Trophoblast cell (in vitro differentiated cells and primary cell): ENCODE measurements at regions not wholly inside any gene's neighbourhood (a gene's known extent, or its start where the extent isn't known, plus 50 kb on each side); places are given as distances from the start of the nearest gene placed in this dataset.

ENCODE experiments used
- DNase-seq, 2 donors: peaks; one replicate each; pipeline ENCODE4 v3.0.0-alpha.2; 2016
- H2AFZ ChIP-seq: 2 replicates; pipeline ENCODE4 v1.6.1; 2013; ENCODE audit warnings: low read length, moderate library complexity, mild to moderate bottlenecking; ENCODE audit not compliant: insufficient read depth, poor library complexity
- H2AK5ac ChIP-seq: 2 replicates; pipeline ENCODE4 v1.6.1; 2013; ENCODE audit warnings: mild to moderate bottlenecking, low read length
- H2BK120ac ChIP-seq: 2 replicates; pipeline ENCODE4 v1.6.1; 2013; ENCODE audit warnings: low read length, mild to moderate bottlenecking, moderate library complexity; ENCODE audit not compliant: insufficient read depth, poor library complexity
- H2BK12ac ChIP-seq: 2 replicates; pipeline ENCODE4 v1.6.1; 2013; ENCODE audit warnings: mild to moderate bottlenecking, low read length, moderate library complexity
- H2BK5ac ChIP-seq: 2 replicates; pipeline ENCODE4 v1.6.1; 2013; ENCODE audit warnings: low read length, low read depth, moderate library complexity, mild to moderate bottlenecking; ENCODE audit not compliant: poor library complexity
- H3K14ac ChIP-seq: 2 replicates; pipeline ENCODE4 v1.6.1; 2013; ENCODE audit warnings: mild to moderate bottlenecking, low read length
- H3K18ac ChIP-seq: 2 replicates; pipeline ENCODE4 v1.6.1; 2013; ENCODE audit warnings: mild to moderate bottlenecking, low read length
- H3K23ac ChIP-seq: 2 replicates; pipeline ENCODE4 v1.6.1; 2013; ENCODE audit warnings: low read length
- H3K27ac ChIP-seq: 2 replicates; pipeline ENCODE4 v1.5.1; 2013; ENCODE audit warnings: low read depth, mild to moderate bottlenecking, inconsistent platforms, low read length, moderate library complexity
- H3K27me3 ChIP-seq: 2 replicates; pipeline ENCODE4 v1.6.1; 2013; ENCODE audit warnings: inconsistent platforms, mild to moderate bottlenecking, low read length, moderate library complexity; ENCODE audit not compliant: insufficient read depth
- H3K36me3 ChIP-seq, 2 experiments: 1 replicate in 1 of 2; 2 replicates in 1 of 2; pipeline ENCODE4 v1.6.1; 2013; ENCODE audit warnings: low read length in 2 of 2, mild to moderate bottlenecking in 2 of 2, moderate library complexity in 1 of 2; ENCODE audit not compliant: insufficient read depth in 2 of 2, control insufficient read depth in 1 of 2
- H3K4ac ChIP-seq: 2 replicates; pipeline ENCODE4 v1.6.1; 2013; ENCODE audit warnings: low read depth, mild to moderate bottlenecking, low read length, moderate library complexity
- H3K4me1 ChIP-seq, 2 experiments: 1 replicate in 1 of 2; 2 replicates in 1 of 2; pipeline ENCODE4 v1.6.1; 2013; ENCODE audit warnings: low read length in 2 of 2, mild to moderate bottlenecking in 2 of 2, moderate library complexity in 1 of 2; ENCODE audit not compliant: insufficient read depth in 2 of 2, control insufficient read depth in 1 of 2
- H3K4me2 ChIP-seq: 2 replicates; pipeline ENCODE4 v1.6.1; 2013; ENCODE audit warnings: inconsistent platforms, mild to moderate bottlenecking, low read length, moderate library complexity
- H3K4me3 ChIP-seq: 2 replicates; pipeline ENCODE4 v1.5.1; 2013; ENCODE audit warnings: mild to moderate bottlenecking, low read depth, low read length, inconsistent platforms
- H3K79me1 ChIP-seq: one replicate; pipeline ENCODE4 v1.6.1; 2013; ENCODE audit warnings: low read length
- H3K79me2 ChIP-seq: 2 replicates; pipeline ENCODE4 v1.6.1; 2013; ENCODE audit warnings: low read length, mild to moderate bottlenecking; ENCODE audit not compliant: control insufficient read depth, insufficient read depth, poor library complexity
- H3K9ac ChIP-seq: 2 replicates; pipeline ENCODE4 v1.6.1; 2013; ENCODE audit warnings: mild to moderate bottlenecking, low read length
- H3K9me3 ChIP-seq: 2 replicates; pipeline ENCODE4 v1.6.1; 2013; ENCODE audit warnings: low read depth, mild to moderate bottlenecking, control low read depth, inconsistent platforms, low read length; ENCODE audit not compliant: insufficient read depth
- H4K12ac ChIP-seq: 2 replicates; pipeline ENCODE4 v1.6.1; 2013; ENCODE audit warnings: low read depth, mild to moderate bottlenecking, low read length, moderate library complexity
- H4K8ac ChIP-seq: 2 replicates; pipeline ENCODE4 v1.6.1; 2013; ENCODE audit warnings: low read depth, mild to moderate bottlenecking, low read length, moderate library complexity
- H4K91ac ChIP-seq: one replicate; pipeline ENCODE4 v1.6.1; 2013; ENCODE audit warnings: low read depth, mild to moderate bottlenecking, low read length, moderate library complexity
- WGBS: extraction: QIAGEN DNeasy Blood & Tissue Kit; methylation state at CpG from one replicate; pipeline ENCODE4 v1.1.7; 2013; ENCODE audit warnings: missing lambda C conversion rate; ENCODE audit not compliant: insufficient read length, insufficient coverage; ENCODE audit errors: extremely low coverage; 5-methylcytosine and 5-hydroxymethylcytosine counted together

GRCh38 chr3:110910346-110910955 lies 161.2 kb upstream of the NECTIN3 start:
- Histone ChIP-seq H2AK5ac (no peak overlapping the region), H3K4me2 (no peak overlapping the region), H3K9me3 (no peaks in the 10 kb centered on the region), H4K91ac (no peak overlapping the region), H2AFZ (no peak overlapping the region), H3K27me3 (no peaks in the 10 kb centered on the region), H3K79me2 (no peaks in the 10 kb centered on the region), H3K14ac (no peak overlapping the region), H3K79me1 (no peaks in the 10 kb centered on the region), H2BK120ac (no peak overlapping the region), H3K27ac (no peak overlapping the region), H3K4me1 (no peaks in the 10 kb centered on the region), H2BK5ac (no peak overlapping the region), H4K8ac (no peak overlapping the region), H3K9ac (no peak overlapping the region), H3K23ac (no peak overlapping the region), H3K18ac (no peak overlapping the region), H3K4me3 (no peak overlapping the region), H3K36me3 (no peaks in the 10 kb centered on the region), H3K4ac (no peak overlapping the region), H2BK12ac (no peak overlapping the region), H4K12ac (no peak overlapping the region)
- no CpG with 5 or more reads among the region's 4 CpGs for WGBS
- no peak for DNase-seq

GRCh38 chr3:110918963-110919362 lies 152.7 kb upstream of the NECTIN3 start:
- Histone ChIP-seq H3K4ac (no peak overlapping the region), H3K36me3 (peaks cover 0 to 3% of the 10 kb centered on the region in 2 experiments), H3K79me2 (no peaks in the 10 kb centered on the region), H2BK120ac (no peak overlapping the region), H2BK12ac (no peak overlapping the region), H3K79me1 (no peaks in the 10 kb centered on the region), H3K4me1 (no peaks in the 10 kb centered on the region), H3K4me2 (no peak overlapping the region), H3K18ac (no peak overlapping the region), H4K8ac (no peak overlapping the region), H4K12ac (no peak overlapping the region), H3K9ac (no peak overlapping the region), H3K27me3 (no peaks in the 10 kb centered on the region), H2BK5ac (no peak overlapping the region), H4K91ac (no peak overlapping the region), H3K9me3 (peaks cover 4% of the 10 kb centered on the region), H3K27ac (no peak overlapping the region), H3K14ac (no peak overlapping the region), H2AK5ac (no peak overlapping the region), H3K4me3 (no peak overlapping the region), H3K23ac (no peak overlapping the region), H2AFZ (no peak overlapping the region)
- WGBS, result no CpG with 5 or more reads among the region's 4 CpGs
- no peak for DNase-seq

- no peaks in the 10 kb centered on the region for H3K79me1 ChIP-seq
- no peak overlapping the region for H2BK12ac ChIP-seq
- no peak overlapping the region for H3K14ac ChIP-seq
- no peak overlapping the region for H3K9ac ChIP-seq
- no peak overlapping the region for H3K4me2 ChIP-seq
- no peaks in the 10 kb centered on the region for H3K4me1 ChIP-seq
- no peak overlapping the region for H3K4me3 ChIP-seq
- no peak overlapping the region for H4K8ac ChIP-seq
- no peak overlapping the region for H3K4ac ChIP-seq
- H3K27ac ChIP-seq, result no peak overlapping the region
- H4K91ac ChIP-seq, result no peak overlapping the region
- no peak overlapping the region for H2AFZ ChIP-seq
- H3K36me3 ChIP-seq, result no peaks in the 10 kb centered on the region
- no peak overlapping the region for H2BK5ac ChIP-seq
- no peak overlapping the region for H2AK5ac ChIP-seq
- no peaks in the 10 kb centered on the region for H3K27me3 ChIP-seq
- no peak overlapping the region for H4K12ac ChIP-seq
- H2BK120ac ChIP-seq, result no peak overlapping the region
- no peak overlapping the region for H3K23ac ChIP-seq
- H3K79me2 ChIP-seq, result no peaks in the 10 kb centered on the region
- H3K9me3 ChIP-seq, result no peaks in the 10 kb centered on the region
- no peak overlapping the region for H3K18ac ChIP-seq
- WGBS, result no CpG with 5 or more reads among the region's 4 CpGs
- no peak for DNase-seq
These were observed 145.8 kb upstream of the NECTIN3 start for GRCh38 chr3:110925798-110926197.

GRCh38 chr3:110928016-110928662 lies 143.5 kb upstream of the NECTIN3 start:
- Histone ChIP-seq H4K91ac (no peak overlapping the region), H3K18ac (no peak overlapping the region), H3K14ac (no peak overlapping the region), H3K23ac (no peak overlapping the region), H4K8ac (no peak overlapping the region), H4K12ac (no peak overlapping the region), H3K4me3 (no peak overlapping the region), H3K9ac (no peak overlapping the region), H3K4ac (no peak overlapping the region), H3K79me2 (no peaks in the 10 kb centered on the region), H2AK5ac (no peak overlapping the region), H3K4me1 (no peaks in the 10 kb centered on the region), H3K9me3 (no peaks in the 10 kb centered on the region), H3K79me1 (no peaks in the 10 kb centered on the region), H3K36me3 (no peaks in the 10 kb centered on the region), H3K27ac (no peak overlapping the region), H3K4me2 (no peak overlapping the region), H2BK12ac (no peak overlapping the region), H3K27me3 (no peaks in the 10 kb centered on the region), H2AFZ (no peak overlapping the region), H2BK120ac (no peak overlapping the region), H2BK5ac (no peak overlapping the region)
- no CpG with 5 or more reads among the region's 1 CpG for WGBS
- no peak for DNase-seq
